ENCODE measurements at regions not wholly inside any gene's neighbourhood (a gene's known extent, or its start where the extent isn't known, plus 50 kb on each side); places are given as distances from the start of the nearest gene placed in this dataset.

GRCh38 chr1:17892225-17892624 is 137.1 kb downstream of the ACTL8 start:
- intact Hi-C loops (cut with micrococcal nuclease): no loop called here
- TF ChIP-seq CBX3 (IDR thresholded peaks at IDR 0.05; ENCODE audit: low read depth) (no peak), ZBTB33 (IDR thresholded peaks at IDR 0.05; ENCODE audit: extremely low read depth, insufficient replicate concordance, low read length) (no peak)
- Histone ChIP-seq H2AFZ (ENCODE audit: low read depth, low read length, poor library complexity, severe bottlenecking) (no peak overlapping the region), H3K27ac (ENCODE audit: low read depth, low read length) (no peak overlapping the region), H4K20me1 (ENCODE audit: insufficient read depth) (no peaks in the 10 kb centered on the region), H3K9me2 (ENCODE audit: insufficient read depth) (no peaks in the 10 kb centered on the region), H3K79me2 (ENCODE audit: insufficient read depth, low read length) (no peaks in the 10 kb centered on the region), H3K4me1 (ENCODE audit: control insufficient read depth in 1 of 2, insufficient read depth in 2 of 2, low read length in 2 of 2) (no peaks in the 10 kb centered on the region), H3K27me3 (ENCODE audit: insufficient read depth, low read length) (peaks cover 46% of the 10 kb centered on the region), H3K9ac (ENCODE audit: low read length) (no peak overlapping the region), H3K4me3 (replicated peaks in 1 of 2; ENCODE audit: low read depth in 1 of 2, low read length in 2 of 2) (no peak overlapping the region), H3K4me2 (ENCODE audit: low read length) (no peak overlapping the region), H3K9me3 (ENCODE audit: control insufficient read depth in 1 of 2, insufficient read depth in 1 of 2, low read depth in 1 of 2, low read length in 2 of 2) (no peaks in the 10 kb centered on the region), H3K36me3 (ENCODE audit: control insufficient read depth in 1 of 2, insufficient read depth in 2 of 2, low read length in 2 of 2) (no peaks in the 10 kb centered on the region)
- POLR2A ChIA-PET: no interaction called here
- no peak for ATAC-seq
- CTCF ChIA-PET: no interaction called here
- RAD21 ChIA-PET (ENCODE audit: low non-redundant PET in 1 of 2, low total read pairs in 2 of 2, uncharacterized antibody in 2 of 2, unreplicated experiment in 2 of 2): no interaction called here
- BruUV-seq (replicated peaks): no TSS peak
- DNase-seq (ENCODE audit: low read depth, low spot score): no peak

GRCh38 chr1:17892851-17893250 is 137.7 kb downstream of the ACTL8 start:
- H3K27me3 ChIP-seq (ENCODE audit: insufficient read depth, low read length): peaks cover 46% of the 10 kb centered on the region
- no peak for ATAC-seq
- no peak overlapping the region for H3K4me2 ChIP-seq (ENCODE audit: low read length)
- H3K36me3 ChIP-seq (ENCODE audit: control insufficient read depth in 1 of 2, insufficient read depth in 2 of 2, low read length in 2 of 2): no peaks in the 10 kb centered on the region
- no peaks in the 10 kb centered on the region for H3K9me2 ChIP-seq (ENCODE audit: insufficient read depth)
- no peak overlapping the region for H3K27ac ChIP-seq (ENCODE audit: low read depth, low read length)
- DNase-seq (ENCODE audit: low read depth, low spot score): no peak
- no peaks in the 10 kb centered on the region for H4K20me1 ChIP-seq (ENCODE audit: insufficient read depth)
- intact Hi-C loops (cut with micrococcal nuclease): no loop called here
- TF ChIP-seq SIN3A (IDR thresholded peaks at IDR 0.05; ENCODE audit: low read depth) (no peak), ELF1 (IDR thresholded peaks at IDR 0.05; ENCODE audit: borderline replicate concordance, low read depth) (no peak), MAX (IDR thresholded peaks at IDR 0.05) (no peak), EZH2phosphoT487 (IDR thresholded peaks at IDR 0.05; ENCODE audit: borderline replicate concordance) (no peak), FOSL1 (IDR thresholded peaks at IDR 0.05; ENCODE audit: low read depth) (no peak), JUND (IDR thresholded peaks at IDR 0.05) (no peak), SRF (IDR thresholded peaks at IDR 0.05; ENCODE audit: low read depth) (no peak), SP1 (IDR thresholded peaks at IDR 0.05; ENCODE audit: low read depth) (no peak), CEBPB (IDR thresholded peaks at IDR 0.05; ENCODE audit: low read depth) (no peak), RAD21 (IDR thresholded peaks at IDR 0.05; ENCODE audit: low read depth) (no peak), POLR2AphosphoS5 (IDR thresholded peaks at IDR 0.05; ENCODE audit: low read depth, low read length) (no peak), YY1 (IDR thresholded peaks at IDR 0.05; ENCODE audit: extremely low read depth, insufficient replicate concordance, low read depth, low read length) (no peak), ZBTB33 (IDR thresholded peaks at IDR 0.05; ENCODE audit: extremely low read depth, insufficient replicate concordance, low read length) (no peak), POLR2A (IDR thresholded peaks at IDR 0.05; ENCODE audit: borderline replicate concordance, extremely low read depth, insufficient read depth, insufficient read length) (no peak), TCF7L2 (IDR thresholded peaks at IDR 0.05; ENCODE audit: borderline replicate concordance, extremely low read depth, insufficient read depth, insufficient read length) (no peak), EZH2 (IDR thresholded peaks at IDR 0.05) (no peak), EGR1 (IDR thresholded peaks at IDR 0.05; ENCODE audit: low read depth) (no peak)
- RAD21 ChIA-PET (ENCODE audit: low non-redundant PET in 1 of 2, low total read pairs in 2 of 2, uncharacterized antibody in 2 of 2, unreplicated experiment in 2 of 2): no interaction called here
- BruUV-seq (replicated peaks): no TSS peak
- POLR2A ChIA-PET: no interaction called here
- H3K4me1 ChIP-seq (ENCODE audit: control insufficient read depth in 1 of 2, insufficient read depth in 2 of 2, low read length in 2 of 2): no peaks in the 10 kb centered on the region
- CTCF ChIA-PET: no interaction called here
- no peaks in the 10 kb centered on the region for H3K79me2 ChIP-seq (ENCODE audit: insufficient read depth, low read length)
- H3K4me3 ChIP-seq (replicated peaks in 1 of 2; ENCODE audit: low read depth in 1 of 2, low read length in 2 of 2): no peak overlapping the region
- H2AFZ ChIP-seq (ENCODE audit: low read depth, low read length, poor library complexity, severe bottlenecking): no peak overlapping the region
- no peaks in the 10 kb centered on the region for H3K9me3 ChIP-seq (ENCODE audit: control insufficient read depth in 1 of 2, insufficient read depth in 1 of 2, low read depth in 1 of 2, low read length in 2 of 2)
- no peak overlapping the region for H3K9ac ChIP-seq (ENCODE audit: low read length)

Measured in HCT116 (cell line).